Loucy (cell line): ENCODE measurements at regions not wholly inside any gene's neighbourhood (a gene's known extent, or its start where the extent isn't known, plus 50 kb on each side); places are given as distances from the start of the nearest gene placed in this dataset.

Source experiments
- CTCF ChIP-seq: fragments of 200-600 bp; sonication (generic); conservative IDR thresholded peaks from 2 replicates; pipeline ENCODE4 v1.5.1; 2014; ENCODE audit warnings: mild to moderate bottlenecking, antibody characterized with exemption, low read length
- EZH2phosphoT487 ChIP-seq: fragments of 200-600 bp; IDR thresholded peaks from 2 replicates; pipeline ENCODE4 v1.6.1; 2018; ENCODE audit warnings: antibody characterized with exemption, mild to moderate bottlenecking, moderate library complexity, borderline replicate concordance

DNA sequence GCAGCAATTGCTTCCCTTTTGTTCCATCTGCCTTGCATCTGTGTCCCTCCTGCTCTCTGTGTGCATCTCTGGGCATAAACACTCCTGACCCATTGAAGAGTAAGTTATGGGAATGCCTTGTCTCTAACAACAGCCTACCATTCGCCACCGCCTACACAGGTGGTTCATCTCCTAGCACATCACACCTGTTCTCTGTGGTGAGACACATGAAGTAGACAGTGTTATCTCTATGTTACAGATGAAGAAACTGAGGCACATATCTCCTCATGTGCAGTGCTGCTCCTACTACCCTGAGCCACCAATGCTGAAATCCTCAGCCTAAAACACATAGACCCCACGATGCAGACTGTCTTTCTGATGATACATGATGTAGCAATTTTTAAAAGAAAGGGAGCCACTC, 77.6 kb downstream of the PITPNM2 start:
- TF ChIP-seq EZH2phosphoT487 (no peak), CTCF (no peak)
